ENCODE measurements at regions not wholly inside any gene's neighbourhood (a gene's known extent, or its start where the extent isn't known, plus 50 kb on each side); places are given as distances from the start of the nearest gene placed in this dataset.

DNA sequence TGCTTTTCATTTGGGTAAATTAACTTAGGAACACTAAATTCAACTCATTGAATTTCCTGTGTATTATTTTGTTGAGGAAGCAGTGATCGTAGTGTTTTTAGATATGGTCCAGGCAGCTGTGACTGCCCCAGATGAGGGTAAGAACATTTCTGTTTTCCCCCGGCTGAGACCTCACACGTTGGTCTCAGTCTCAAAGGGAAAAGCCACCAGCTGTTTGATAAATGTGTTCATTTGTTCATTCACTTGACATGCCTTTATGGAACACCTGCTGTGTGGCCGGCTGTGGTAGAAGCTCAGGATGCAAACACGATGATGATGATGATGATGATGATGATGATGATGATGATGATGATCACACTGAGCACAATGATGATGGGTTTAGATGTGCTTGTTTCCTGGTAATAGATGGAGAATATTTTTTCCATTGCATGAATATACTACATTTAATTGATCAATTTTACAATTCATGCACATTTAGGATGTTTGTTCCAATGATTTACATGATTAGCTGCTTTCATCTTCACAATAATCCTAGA, 125.6 kb upstream of the ZNF32 start:
- DNase-seq (no peak), ATAC-seq (no peak)
- intact Hi-C loops (cut with DNase I), result loop anchor here in 1 of 10 donors (10.0 kb wide), 1 partner anchor 70 kb away; no protein-coding TSS in a partner anchor
- H3K4me1 ChIP-seq, result peaks cover 0 to 3% (median 0%) of the 10 kb centered on the region in 12 donors
- 50 to 66% (median 59%) methylated on average over 5 of the region's 5 CpGs for WGBS, 4 donors
- TF ChIP-seq, protein P1, sequence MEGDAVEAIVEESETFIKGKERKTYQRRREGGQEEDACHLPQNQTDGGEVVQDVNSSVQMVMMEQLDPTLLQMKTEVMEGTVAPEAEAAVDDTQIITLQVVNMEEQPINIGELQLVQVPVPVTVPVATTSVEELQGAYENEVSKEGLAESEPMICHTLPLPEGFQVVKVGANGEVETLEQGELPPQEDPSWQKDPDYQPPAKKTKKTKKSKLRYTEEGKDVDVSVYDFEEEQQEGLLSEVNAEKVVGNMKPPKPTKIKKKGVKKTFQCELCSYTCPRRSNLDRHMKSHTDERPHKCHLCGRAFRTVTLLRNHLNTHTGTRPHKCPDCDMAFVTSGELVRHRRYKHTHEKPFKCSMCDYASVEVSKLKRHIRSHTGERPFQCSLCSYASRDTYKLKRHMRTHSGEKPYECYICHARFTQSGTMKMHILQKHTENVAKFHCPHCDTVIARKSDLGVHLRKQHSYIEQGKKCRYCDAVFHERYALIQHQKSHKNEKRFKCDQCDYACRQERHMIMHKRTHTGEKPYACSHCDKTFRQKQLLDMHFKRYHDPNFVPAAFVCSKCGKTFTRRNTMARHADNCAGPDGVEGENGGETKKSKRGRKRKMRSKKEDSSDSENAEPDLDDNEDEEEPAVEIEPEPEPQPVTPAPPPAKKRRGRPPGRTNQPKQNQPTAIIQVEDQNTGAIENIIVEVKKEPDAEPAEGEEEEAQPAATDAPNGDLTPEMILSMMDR (IDR thresholded peaks at IDR 0.05), result no peak
- no peak for TF ChIP-seq POLR2A (IDR thresholded peaks at IDR 0.05)
- H3K27ac ChIP-seq, result no peak overlapping the region
- no peak overlapping the region for H3K4me3 ChIP-seq
- peaks cover 0 to 12% (median 0%) of the 10 kb centered on the region in 12 donors for H3K9me3 ChIP-seq
- H3K36me3 ChIP-seq, result no peaks in the 10 kb centered on the region
- H3K27me3 ChIP-seq, result no peaks in the 10 kb centered on the region

- TF ChIP-seq POLR2A (IDR thresholded peaks at IDR 0.05), result no peak
- TF ChIP-seq, protein P1 (IDR thresholded peaks at IDR 0.05), result no peak
- Histone ChIP-seq H3K36me3 (no peaks in the 10 kb centered on the region), H3K9me3 (peaks cover 0 to 15% (median 0%) of the 10 kb centered on the region in 12 donors), H3K4me3 (no peak overlapping the region), H3K27me3 (no peaks in the 10 kb centered on the region), H3K27ac (no peak overlapping the region), H3K4me1 (peaks cover 0 to 3% (median 0%) of the 10 kb centered on the region in 12 donors)
- DNase-seq (no peak), ATAC-seq (no peak)
- WGBS, 4 donors, result 59 to 68% (median 64%) methylated on average over 1 of the region's 1 CpG
- intact Hi-C loops (cut with DNase I), result loop anchor here in 1 of 10 donors (10.0 kb wide), 1 partner anchor 71 kb away; no protein-coding TSS in a partner anchor
Observed at GRCh38 chr10:43773736-43774135, 125.1 kb upstream of the ZNF32 start.

- Histone ChIP-seq H3K36me3 (no peaks in the 10 kb centered on the region), H3K9me3 (peaks cover 0 to 30% (median 4%) of the 10 kb centered on the region in 12 donors), H3K27ac (no peak overlapping the region), H3K4me3 (no peak overlapping the region), H3K27me3 (no peaks in the 10 kb centered on the region), H3K4me1 (no peaks in the 10 kb centered on the region)
- WGBS, 4 donors, result 60 to 79% (median 77%) methylated on average over 2 of the region's 2 CpGs
- intact Hi-C loops (cut with DNase I), result loop anchor here in 1 of 10 donors (10.0 kb wide), 1 partner anchor 73 kb away; no protein-coding TSS in a partner anchor
- DNase-seq, result no peak
- no peak for ATAC-seq
- TF ChIP-seq, protein P1 (IDR thresholded peaks at IDR 0.05), result no peak
- no peak for TF ChIP-seq POLR2A (IDR thresholded peaks at IDR 0.05)
Observed at GRCh38 chr10:43772171-43772570, 123.5 kb upstream of the ZNF32 start.

GRCh38 chr10:43771675-43772074, 123.0 kb upstream of the ZNF32 start:
- no peak overlapping the region for H3K27ac ChIP-seq
- no peaks in the 10 kb centered on the region for H3K4me1 ChIP-seq
- no peaks in the 10 kb centered on the region for H3K27me3 ChIP-seq
- no peaks in the 10 kb centered on the region for H3K36me3 ChIP-seq
- H3K9me3 ChIP-seq, result peaks cover 0 to 35% (median 4%) of the 10 kb centered on the region in 12 donors
- intact Hi-C loops (cut with DNase I), result loop anchor here in 1 of 10 donors (10.0 kb wide), 1 partner anchor 73 kb away; no protein-coding TSS in a partner anchor
- TF ChIP-seq, protein P1 (IDR thresholded peaks at IDR 0.05), result no peak
- TF ChIP-seq POLR2A (IDR thresholded peaks at IDR 0.05), result no peak
- DNase-seq (no peak), ATAC-seq (no peak)
- H3K4me3 ChIP-seq, result no peak overlapping the region
- 84 to 86% (median 85%) methylated on average over 2 of the region's 2 CpGs for whole genome bisulfite sequencing, 4 donors
